COLO668 (cell line): ENCODE measurements at regions not wholly inside any gene's neighbourhood (a gene's known extent, or its start where the extent isn't known, plus 50 kb on each side); places are given as distances from the start of the nearest gene placed in this dataset.

ENCODE experiments used
- DNase-seq: peaks from one replicate; lab custom pipeline; 2025; ENCODE audit not compliant: unreplicated experiment; lab: John Stamatoyannopoulos, UW

- no peak for DNase-seq
Measured at GRCh38 chr18:64271975-64272659, 123.2 kb upstream of the LINC00305 start.

GRCh38 chr18:64271246-64271645 lies 122.4 kb upstream of the LINC00305 start:
- peak; percentile 81 for DNase-seq

- DNase-seq, result no peak
Measured at GRCh38 chr18:64270608-64271007, 121.7 kb upstream of the LINC00305 start.

GRCh38 chr18:64270121-64270520 lies 121.2 kb upstream of the LINC00305 start:
- no peak for DNase-seq

GRCh38 chr18:64264171-64264570 lies 115.3 kb upstream of the LINC00305 start:
- DNase-seq, result no peak

GRCh38 chr18:64260810-64261209 lies 111.9 kb upstream of the LINC00305 start:
- no peak for DNase-seq

- no peak for DNase-seq
Measured at GRCh38 chr18:64259871-64260270, 111.0 kb upstream of the LINC00305 start.

- no peak for DNase-seq
Measured at GRCh38 chr18:64258111-64258650, 109.3 kb upstream of the LINC00305 start.

GRCh38 chr18:64254399-64255093 lies 105.7 kb upstream of the LINC00305 start:
- no peak for DNase-seq

GRCh38 chr18:64253873-64254272 lies 105.0 kb upstream of the LINC00305 start:
- DNase-seq, result no peak

- DNase-seq, result no peak
Measured at GRCh38 chr18:64253222-64253621, 104.3 kb upstream of the LINC00305 start.

GRCh38 chr18:64248836-64249235 lies 99.9 kb upstream of the LINC00305 start:
- no peak for DNase-seq

GRCh38 chr18:64245126-64245861 lies 96.4 kb upstream of the LINC00305 start:
- no peak for DNase-seq

GRCh38 chr18:64244571-64244970 lies 95.7 kb upstream of the LINC00305 start:
- DNase-seq, result no peak

GRCh38 chr18:64240316-64240715 lies 91.4 kb upstream of the LINC00305 start:
- no peak for DNase-seq

GRCh38 chr18:64238076-64238475 lies 89.2 kb upstream of the LINC00305 start:
- no peak for DNase-seq

GRCh38 chr18:64234321-64234720 lies 85.4 kb upstream of the LINC00305 start:
- DNase-seq, result no peak

GRCh38 chr18:64233851-64234250 lies 85.0 kb upstream of the LINC00305 start:
- no peak for DNase-seq

GRCh38 chr18:64220941-64221340 lies 72.1 kb upstream of the LINC00305 start:
- DNase-seq, result no peak

GRCh38 chr18:64219517-64219916 lies 70.6 kb upstream of the LINC00305 start:
- DNase-seq, result no peak

GRCh38 chr18:64210401-64210949 lies 61.6 kb upstream of the LINC00305 start:
- no peak for DNase-seq
